DND-41 (cell line): ENCODE measurements at regions not wholly inside any gene's neighbourhood (a gene's known extent, or its start where the extent isn't known, plus 50 kb on each side); places are given as distances from the start of the nearest gene placed in this dataset.
A peak's percentile ranks its signal among the peaks of the same experiment; 100 is the strongest.
"Not testable (repeated sequence)": the region's sequence is repeated elsewhere in the genome, so short reads cannot be mapped to it uniquely, and the experiment has no call there.

Source experiments
- ATAC-seq: fragments of 200-7000 bp; cut with Tn5 transposase; 3 replicates; pipeline ENCODE4 v1.9.1; 2021; ENCODE audit warnings: low read depth; ENCODE audit not compliant: insufficient read depth
- DNase-seq: peaks from one replicate; pipeline ENCODE4 v3.0.0-alpha.2; 2020
- H2AFZ ChIP-seq: 2 replicates; pipeline ENCODE4 v1.6.0; 2012; ENCODE audit warnings: low read depth, low read length
- H3K27ac ChIP-seq: 2 replicates; pipeline ENCODE4 v1.5.1; 2012; ENCODE audit warnings: low read length, inconsistent platforms
- H3K27me3 ChIP-seq: fragments of 200-600 bp; sonication (generic); 2 replicates; pipeline ENCODE4 v1.6.0; 2012; ENCODE audit warnings: low read length, mild to moderate bottlenecking, inconsistent platforms; ENCODE audit not compliant: insufficient read depth, poor library complexity
- H3K36me3 ChIP-seq: 2 replicates; pipeline ENCODE4 v1.5.1; 2012; ENCODE audit warnings: low read length, inconsistent platforms; ENCODE audit not compliant: insufficient read depth
- H3K4me1 ChIP-seq: 2 replicates; pipeline ENCODE4 v1.5.1; 2012; ENCODE audit warnings: mild to moderate bottlenecking, low read length; ENCODE audit not compliant: insufficient read depth
- H3K4me2 ChIP-seq: 2 replicates; pipeline ENCODE4 v1.6.0; 2012; ENCODE audit warnings: mild to moderate bottlenecking, moderate library complexity, low read length, inconsistent platforms; ENCODE audit not compliant: insufficient read depth
- H3K4me3 ChIP-seq, 2 experiments: fragments of 200-600 bp in 1 of 2; shearing (Covaris generic) in 1 of 2; 2 replicates each; pipeline ENCODE4 v1.5.1; 2012 to 2016; ENCODE audit warnings: inconsistent platforms in 2 of 2, low read length in 2 of 2, mild to moderate bottlenecking in 2 of 2, low read depth in 1 of 2, moderate library complexity in 1 of 2
- H3K79me2 ChIP-seq: 2 replicates; pipeline ENCODE4 v1.6.0; 2012; ENCODE audit warnings: low read length, inconsistent platforms; ENCODE audit not compliant: insufficient read depth
- H3K9ac ChIP-seq: 2 replicates; pipeline ENCODE4 v1.6.0; 2012; ENCODE audit warnings: low read depth, mild to moderate bottlenecking, inconsistent platforms, low read length, moderate library complexity
- H3K9me3 ChIP-seq: 2 replicates; pipeline ENCODE4 v1.5.1; 2012; ENCODE audit warnings: low read length, moderate library complexity, mild to moderate bottlenecking, inconsistent platforms; ENCODE audit not compliant: insufficient read depth, severe bottlenecking
- H4K20me1 ChIP-seq: 2 replicates; pipeline ENCODE4 v1.6.0; 2012; ENCODE audit warnings: low read length; ENCODE audit not compliant: insufficient read depth
- EZH2 ChIP-seq: IDR thresholded peaks from 3 replicates; pipeline ENCODE4 v1.6.1; 2012; ENCODE audit warnings: borderline replicate concordance, low read depth, mild to moderate bottlenecking, moderate library complexity, low read length, inconsistent platforms; ENCODE audit not compliant: severe bottlenecking
- TF ChIP-seq, protein P1 (sequence below): IDR thresholded peaks from 2 replicates; pipeline ENCODE4 v1.5.1; 2012; ENCODE audit warnings: borderline replicate concordance, low read length, moderate library complexity, mild to moderate bottlenecking; ENCODE audit not compliant: poor library complexity, severe bottlenecking; ENCODE audit errors: extremely low read depth

DNA sequence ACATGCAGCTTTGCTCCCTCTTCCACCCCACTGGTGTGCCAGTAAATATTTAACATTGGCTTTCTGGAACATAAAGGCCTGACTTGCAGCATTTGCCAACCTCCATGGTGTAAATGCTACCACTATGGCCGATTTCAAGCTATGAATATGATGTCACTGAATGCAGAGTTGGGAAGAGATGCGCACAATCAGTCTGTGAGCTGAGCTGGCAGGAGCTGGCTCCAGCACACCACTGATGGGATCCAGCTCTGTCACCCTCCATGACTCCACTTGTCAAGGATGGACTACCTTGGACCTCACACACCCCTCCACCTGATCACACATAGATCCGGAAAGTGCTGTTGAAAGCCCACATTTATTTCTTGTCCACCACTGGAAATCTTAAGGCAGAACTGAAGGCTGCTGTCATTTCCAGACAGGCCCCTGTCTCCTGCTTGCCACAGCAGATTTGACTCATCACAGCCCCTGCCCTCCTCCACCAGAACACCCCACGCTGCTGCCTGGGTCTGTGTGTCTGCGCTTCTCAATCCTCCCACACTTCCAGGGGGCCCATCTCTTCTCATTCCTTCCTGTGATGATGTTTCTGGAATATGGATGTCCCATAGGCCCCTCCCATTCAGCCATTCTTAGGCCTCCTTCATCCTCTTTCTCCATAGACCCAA is 82.2 kb upstream of the BCAR3 start:
- H4K20me1 ChIP-seq = no peaks in the 10 kb centered on the region
- DNase-seq (no peak), ATAC-seq (no peak)
- no peaks in the 10 kb centered on the region for H3K36me3 ChIP-seq
- H3K27ac ChIP-seq = no peak overlapping the region
- no peak overlapping the region for H3K9ac ChIP-seq
- TF ChIP-seq, protein P1, sequence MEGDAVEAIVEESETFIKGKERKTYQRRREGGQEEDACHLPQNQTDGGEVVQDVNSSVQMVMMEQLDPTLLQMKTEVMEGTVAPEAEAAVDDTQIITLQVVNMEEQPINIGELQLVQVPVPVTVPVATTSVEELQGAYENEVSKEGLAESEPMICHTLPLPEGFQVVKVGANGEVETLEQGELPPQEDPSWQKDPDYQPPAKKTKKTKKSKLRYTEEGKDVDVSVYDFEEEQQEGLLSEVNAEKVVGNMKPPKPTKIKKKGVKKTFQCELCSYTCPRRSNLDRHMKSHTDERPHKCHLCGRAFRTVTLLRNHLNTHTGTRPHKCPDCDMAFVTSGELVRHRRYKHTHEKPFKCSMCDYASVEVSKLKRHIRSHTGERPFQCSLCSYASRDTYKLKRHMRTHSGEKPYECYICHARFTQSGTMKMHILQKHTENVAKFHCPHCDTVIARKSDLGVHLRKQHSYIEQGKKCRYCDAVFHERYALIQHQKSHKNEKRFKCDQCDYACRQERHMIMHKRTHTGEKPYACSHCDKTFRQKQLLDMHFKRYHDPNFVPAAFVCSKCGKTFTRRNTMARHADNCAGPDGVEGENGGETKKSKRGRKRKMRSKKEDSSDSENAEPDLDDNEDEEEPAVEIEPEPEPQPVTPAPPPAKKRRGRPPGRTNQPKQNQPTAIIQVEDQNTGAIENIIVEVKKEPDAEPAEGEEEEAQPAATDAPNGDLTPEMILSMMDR = no peak
- no peak for TF ChIP-seq EZH2
- no peaks in the 10 kb centered on the region for H3K9me3 ChIP-seq
- no peaks in the 10 kb centered on the region for H3K27me3 ChIP-seq
- H3K4me2 ChIP-seq = no peak overlapping the region
- H3K4me1 ChIP-seq = peaks cover 5% of the 10 kb centered on the region; the same call in 1 of the 2 replicates
- H3K4me3 ChIP-seq = no peak overlapping the region
- no peaks in the 10 kb centered on the region for H3K79me2 ChIP-seq
- no peak overlapping the region for H2AFZ ChIP-seq

DNA sequence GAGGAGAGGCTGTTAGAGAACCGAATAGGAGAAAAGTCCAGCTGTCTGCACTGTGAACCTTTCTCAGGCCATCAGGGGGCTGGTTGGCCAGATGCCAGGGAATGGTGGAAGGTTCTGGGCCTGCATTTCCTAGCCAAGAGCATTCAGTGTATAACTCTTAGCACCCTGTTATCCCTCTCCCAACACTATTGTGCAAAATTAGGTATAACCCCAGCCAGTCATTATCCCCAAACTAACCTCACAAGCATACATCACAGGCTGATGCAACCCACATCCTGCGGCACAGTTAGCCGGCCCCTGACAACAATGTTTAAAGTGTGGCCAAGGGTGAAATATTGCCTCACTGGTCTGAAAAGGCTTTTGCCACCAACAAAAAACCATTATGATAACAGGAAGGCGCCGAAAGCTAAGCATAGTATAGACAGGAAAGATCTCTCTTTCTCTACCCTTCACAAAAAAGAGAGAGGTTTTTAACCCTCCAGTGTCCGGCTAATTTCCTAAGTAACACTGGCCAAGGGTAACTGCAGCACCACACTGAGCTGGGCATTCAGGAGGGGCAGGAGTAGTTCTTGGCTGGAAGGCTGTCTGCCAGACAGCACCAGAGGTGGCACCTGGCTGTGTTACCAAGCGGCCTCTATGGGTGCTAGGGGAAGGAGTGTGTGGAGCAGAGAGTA is 77.3 kb upstream of the BCAR3 start:
- H2AFZ ChIP-seq = no peak overlapping the region
- no peaks in the 10 kb centered on the region for H3K36me3 ChIP-seq
- TF ChIP-seq EZH2 = no peak
- no peak overlapping the region for H3K4me3 ChIP-seq
- no peak overlapping the region for H3K9ac ChIP-seq
- ATAC-seq = peak; percentile 91
- no peak overlapping the region for H3K27ac ChIP-seq
- no peaks in the 10 kb centered on the region for H3K79me2 ChIP-seq
- peaks cover 7% of the 10 kb centered on the region; the same call in 1 of the 2 replicates for H3K4me1 ChIP-seq
- no peak overlapping the region for H3K4me2 ChIP-seq
- no peaks in the 10 kb centered on the region for H3K9me3 ChIP-seq
- no peaks in the 10 kb centered on the region for H4K20me1 ChIP-seq
- DNase-seq = peak; percentile 62
- H3K27me3 ChIP-seq = no peaks in the 10 kb centered on the region

DNA sequence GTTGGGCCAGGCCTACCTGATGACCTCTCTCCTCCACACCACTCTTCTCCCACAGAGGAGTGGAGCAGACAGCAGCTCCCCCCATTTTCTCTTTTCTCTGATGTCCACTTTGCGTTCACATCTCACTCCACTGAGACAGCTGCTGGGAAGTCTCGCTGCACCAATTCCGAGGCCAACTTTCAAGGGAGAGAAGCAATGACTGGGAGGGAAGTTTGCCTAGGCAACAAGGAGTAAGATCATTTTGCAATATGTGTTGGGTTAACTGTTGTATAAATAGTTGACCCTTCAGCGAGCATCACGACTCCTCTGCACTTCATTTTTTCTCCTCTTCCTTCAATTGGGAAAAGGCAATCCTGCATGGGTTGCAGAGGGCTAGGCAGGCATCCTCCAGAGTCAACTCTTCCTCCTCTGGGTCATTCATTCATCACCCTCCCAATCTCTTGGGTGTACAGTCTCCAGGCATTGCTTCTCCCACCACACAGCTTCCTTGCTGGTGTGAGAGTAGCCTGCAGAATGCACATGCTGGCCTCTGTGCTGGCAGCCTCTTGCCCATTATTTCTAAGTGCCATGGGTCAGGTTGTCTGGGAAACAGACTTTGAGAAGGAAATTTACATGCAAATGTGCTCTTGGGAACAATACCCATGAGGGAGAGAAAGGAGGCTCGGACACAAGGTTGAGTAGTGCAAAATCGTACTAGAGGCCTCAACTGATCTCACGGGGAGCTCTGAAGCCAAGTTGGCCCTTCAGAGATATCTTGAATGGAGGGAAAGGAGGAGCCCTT is 75.8 kb upstream of the BCAR3 start:
- no peaks in the 10 kb centered on the region for H3K27me3 ChIP-seq
- TF ChIP-seq EZH2 = no peak
- TF ChIP-seq, protein P1 = no peak
- no peak overlapping the region for H2AFZ ChIP-seq
- H4K20me1 ChIP-seq = no peaks in the 10 kb centered on the region
- no peak overlapping the region for H3K9ac ChIP-seq
- H3K79me2 ChIP-seq = no peaks in the 10 kb centered on the region
- no peak for DNase-seq
- H3K27ac ChIP-seq = no peak overlapping the region
- ATAC-seq = no peak
- H3K36me3 ChIP-seq = no peaks in the 10 kb centered on the region
- peaks cover 7% of the 10 kb centered on the region; the same call in 1 of the 2 replicates for H3K4me1 ChIP-seq
- no peak overlapping the region for H3K4me2 ChIP-seq
- no peak overlapping the region for H3K4me3 ChIP-seq
- H3K9me3 ChIP-seq = no peaks in the 10 kb centered on the region

DNA sequence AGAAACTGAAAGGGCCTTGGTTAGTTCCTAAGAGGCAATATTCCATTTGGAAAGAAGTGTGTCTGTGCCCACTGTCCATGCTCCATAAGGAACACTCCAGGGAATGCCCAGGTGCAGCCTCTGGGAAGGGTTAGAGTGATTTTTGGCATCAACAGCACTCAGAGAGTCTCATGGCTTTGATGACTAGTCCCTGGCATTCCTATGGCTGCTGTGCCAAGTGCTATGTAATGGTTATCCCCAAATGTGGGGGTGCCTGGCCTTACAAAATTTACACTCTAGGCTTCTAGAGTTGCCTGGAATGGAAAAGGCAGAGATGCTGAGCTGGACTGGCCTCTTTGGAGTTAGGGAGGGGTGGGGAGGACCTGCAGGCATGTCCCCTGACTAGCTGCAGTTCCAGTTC is 75.0 kb upstream of the BCAR3 start:
- Histone ChIP-seq H3K4me3 (no peak overlapping the region), H3K9ac (no peak overlapping the region), H2AFZ (no peak overlapping the region), H3K79me2 (no peaks in the 10 kb centered on the region), H3K36me3 (no peaks in the 10 kb centered on the region), H4K20me1 (no peaks in the 10 kb centered on the region), H3K4me2 (no peak overlapping the region), H3K27me3 (no peaks in the 10 kb centered on the region), H3K4me1 (peaks cover 11% of the 10 kb centered on the region), H3K27ac (no peak overlapping the region), H3K9me3 (no peaks in the 10 kb centered on the region)
- DNase-seq (no peak), ATAC-seq (no peak)
- no peak for TF ChIP-seq EZH2
- TF ChIP-seq, protein P1 = no peak

DNA sequence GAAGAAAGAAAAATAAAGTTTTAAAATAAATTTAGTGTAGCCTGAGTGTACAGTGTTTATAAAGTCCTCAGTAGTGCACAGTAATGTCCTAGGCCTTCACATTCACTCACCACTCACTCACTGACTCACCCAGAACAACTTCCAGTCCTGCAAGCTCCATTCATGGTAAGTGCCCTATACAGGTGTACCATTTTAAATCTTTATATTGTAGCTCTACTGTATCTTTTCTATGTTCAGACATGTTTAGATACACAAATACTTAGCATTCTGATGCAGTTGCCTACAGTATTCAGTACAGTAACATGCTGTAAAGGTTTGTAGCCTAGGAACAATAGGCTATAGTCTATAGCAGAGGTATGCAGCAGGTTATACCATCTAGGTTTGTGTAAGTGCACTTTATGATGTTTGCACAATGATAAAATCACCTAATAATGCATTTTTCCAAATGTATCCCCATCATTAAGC is 73.6 kb upstream of the BCAR3 start:
- not testable (repeated sequence) for H3K4me3 ChIP-seq, ATAC-seq, H3K36me3 ChIP-seq, H3K9me3 ChIP-seq, H3K27me3 ChIP-seq, H3K27ac ChIP-seq, H4K20me1 ChIP-seq, H3K9ac ChIP-seq, H2AFZ ChIP-seq, DNase-seq, H3K79me2 ChIP-seq, H3K4me2 ChIP-seq
- H3K4me1 ChIP-seq = peaks cover 25% of the 10 kb centered on the region
